ENCODE measurements at regions not wholly inside any gene's neighbourhood (a gene's known extent, or its start where the extent isn't known, plus 50 kb on each side); places are given as distances from the start of the nearest gene placed in this dataset.
"Not testable (repeated sequence)": the region's sequence is repeated elsewhere in the genome, so short reads cannot be mapped to it uniquely, and the experiment has no call there.

DNA sequence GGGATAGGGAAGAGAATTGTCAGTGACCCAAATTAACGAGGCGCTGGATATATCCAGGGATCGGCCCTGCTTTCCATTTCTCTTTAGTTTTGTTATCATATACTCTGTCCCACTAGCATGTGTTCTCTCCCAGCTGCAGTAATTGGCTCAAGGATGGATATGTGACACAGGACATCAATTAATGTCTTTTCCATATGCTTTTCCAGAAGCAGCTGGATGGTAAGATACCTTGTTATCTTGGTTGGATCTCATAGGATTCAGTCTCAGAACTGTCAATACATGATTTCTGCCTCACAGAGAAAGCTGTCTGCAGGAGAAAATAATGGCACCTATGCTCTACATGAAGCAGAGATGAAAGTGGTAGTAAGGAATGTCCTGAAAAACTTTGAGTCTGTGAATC is 157.1 kb upstream of the SPRY2 start:
- no peak for DNase-seq

GRCh38 chr13:80497439-80497838 is 156.5 kb upstream of the SPRY2 start:
- DNase-seq: no peak

DNA sequence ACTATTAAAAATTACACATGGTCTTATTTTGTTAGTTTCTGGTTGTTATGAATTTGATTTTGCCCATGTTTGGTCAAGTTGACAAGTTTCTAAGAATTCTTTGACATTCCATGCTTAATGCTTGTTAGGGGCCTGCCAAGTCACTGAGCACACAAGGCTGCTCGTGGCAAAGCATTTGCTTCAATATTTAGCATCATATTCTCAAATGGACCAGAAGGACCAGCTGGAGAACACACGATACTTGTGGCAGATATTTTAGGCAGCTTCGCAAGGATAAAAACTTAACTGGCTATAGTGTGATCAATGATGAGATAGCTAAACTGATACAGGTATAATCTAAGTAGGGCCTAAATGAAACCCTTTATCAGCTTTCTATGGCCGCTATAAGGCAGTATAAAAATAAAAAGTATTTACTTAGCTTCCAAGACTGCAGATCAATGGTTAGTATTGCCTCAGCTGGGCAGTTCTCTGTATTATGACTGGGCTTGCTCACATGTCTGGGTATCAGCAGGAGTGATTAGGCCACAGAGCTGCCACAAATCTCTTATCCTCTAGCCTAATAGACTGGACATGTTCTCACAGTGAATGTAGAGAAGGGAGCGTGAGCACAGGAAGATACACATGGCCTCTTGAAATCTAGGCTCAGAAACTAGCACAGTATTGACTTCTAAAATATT is 155.9 kb upstream of the SPRY2 start:
- no peak for DNase-seq

GRCh38 chr13:80490491-80490943 is 149.6 kb upstream of the SPRY2 start:
- DNase-seq: not testable (repeated sequence)

DNA sequence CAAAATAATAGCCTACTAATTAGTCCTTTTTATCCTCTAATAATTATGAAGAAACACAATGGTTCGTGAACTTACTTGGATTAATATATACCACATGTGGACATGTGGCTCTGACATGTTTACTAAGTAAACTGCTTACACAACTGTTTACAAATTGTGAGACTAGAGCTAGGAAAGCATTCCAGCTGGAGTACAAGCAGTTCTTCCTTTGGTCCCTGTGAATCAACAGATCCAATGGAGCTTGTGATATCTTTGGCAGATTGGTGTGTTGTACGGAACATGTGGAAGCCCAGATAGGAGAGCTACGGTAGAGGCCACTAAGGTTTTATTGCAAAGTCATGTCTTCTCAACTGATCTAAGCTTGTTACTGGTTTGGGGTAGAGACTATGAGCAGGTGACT is 145.5 kb upstream of the SPRY2 start:
- DNase-seq: no peak

- DNase-seq: no peak
Observed at GRCh38 chr13:80483157-80483556, 142.2 kb upstream of the SPRY2 start.

DNA sequence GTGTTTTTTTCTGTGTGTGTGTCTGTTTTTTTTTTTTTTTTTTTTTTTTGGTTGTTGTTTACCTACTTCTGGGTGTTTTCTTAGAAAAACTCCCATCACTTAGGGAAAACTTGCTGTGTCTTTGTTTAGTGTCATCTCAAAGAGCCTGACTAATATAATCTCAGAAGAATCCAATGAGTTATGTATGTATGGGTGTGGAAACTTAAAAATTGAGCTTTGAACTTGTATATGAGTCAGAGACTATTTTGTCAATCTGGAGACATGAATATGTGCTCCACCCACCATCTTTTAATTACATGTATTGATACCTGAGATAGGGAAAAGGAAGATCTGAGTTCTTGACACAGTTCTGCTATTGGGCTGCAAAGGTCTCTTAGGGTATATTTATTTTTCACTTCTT is 140.7 kb upstream of the SPRY2 start:
- no peak for DNase-seq

GRCh38 chr13:80477661-80478443 is 136.9 kb upstream of the SPRY2 start:
- no peak for DNase-seq

- no peak for DNase-seq
Observed at GRCh38 chr13:80476953-80477352, 136.0 kb upstream of the SPRY2 start.

- no peak for DNase-seq
Observed at GRCh38 chr13:80475718-80476117, 134.8 kb upstream of the SPRY2 start.

- no peak for DNase-seq
Observed at GRCh38 chr13:80473695-80474094, 132.8 kb upstream of the SPRY2 start.

DNA sequence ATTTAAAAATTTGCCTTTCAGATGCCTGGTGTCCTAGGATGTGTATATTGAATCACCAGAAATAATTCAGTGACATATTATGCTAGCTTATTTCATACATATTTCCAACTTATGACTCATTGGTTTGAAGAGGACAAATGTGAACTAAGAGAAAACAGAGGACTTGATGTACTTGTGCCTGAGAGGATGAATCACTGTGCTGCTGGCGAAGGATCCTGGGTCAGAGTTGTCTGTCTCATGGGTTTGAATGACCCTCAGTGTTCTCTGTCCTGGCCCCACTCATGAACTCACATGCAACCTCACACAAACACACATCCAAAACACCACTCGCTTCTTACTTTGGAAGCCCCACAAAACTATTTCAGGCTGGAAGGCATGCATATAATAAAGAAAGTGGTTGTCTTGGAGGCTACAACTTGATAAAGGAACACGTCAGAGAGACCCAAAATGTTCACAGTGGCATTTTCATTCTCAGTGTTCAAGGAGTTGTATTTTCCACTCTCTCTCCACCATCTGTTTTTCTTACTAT is 129.0 kb upstream of the SPRY2 start:
- no peak for DNase-seq

GRCh38 chr13:80469105-80469852 is 128.4 kb upstream of the SPRY2 start:
- no peak for DNase-seq

DNA sequence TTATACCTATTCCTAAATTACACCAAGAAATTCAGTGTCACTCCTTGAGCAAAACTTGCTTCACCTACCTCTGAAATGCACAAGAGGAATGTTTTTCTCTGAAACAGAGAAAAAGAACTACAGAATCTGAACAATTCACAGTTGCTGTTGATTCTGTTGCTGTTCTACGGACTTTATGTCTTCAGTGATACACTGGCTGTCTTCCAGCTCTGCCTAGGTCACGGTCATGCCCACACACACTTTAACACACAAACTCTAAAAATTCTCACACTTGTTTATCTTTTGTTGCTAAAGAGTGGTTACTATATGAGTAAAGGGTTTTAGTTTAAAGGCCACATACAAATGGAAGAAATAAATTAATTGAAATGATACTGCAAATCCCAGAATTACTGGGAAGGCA is 124.4 kb upstream of the SPRY2 start:
- no peak for DNase-seq

- DNase-seq: no peak
Observed at GRCh38 chr13:80463673-80464352, 122.9 kb upstream of the SPRY2 start.

- no peak for DNase-seq
Observed at GRCh38 chr13:80462567-80462966, 121.6 kb upstream of the SPRY2 start.

- no peak for DNase-seq
Observed at GRCh38 chr13:80462037-80462436, 121.1 kb upstream of the SPRY2 start.

DNA sequence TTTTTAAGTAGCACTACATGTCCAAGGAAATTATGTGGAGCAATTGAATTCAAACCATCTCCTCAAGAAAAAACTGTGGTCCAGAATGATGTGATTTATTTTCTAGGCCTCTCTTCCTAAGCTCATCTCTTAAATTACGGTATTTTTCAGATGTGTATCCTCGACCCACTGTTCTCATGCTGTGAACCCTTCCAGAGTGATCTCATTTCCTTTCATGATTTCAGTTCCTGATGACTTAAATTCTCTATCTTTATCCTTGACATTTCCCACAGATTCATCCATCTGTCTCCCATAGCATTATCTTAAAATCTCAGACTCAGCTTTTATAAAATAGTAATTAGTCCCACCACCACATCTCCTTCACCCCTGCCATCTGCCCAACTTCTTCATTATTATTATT is 117.6 kb upstream of the SPRY2 start:
- no peak for DNase-seq

GRCh38 chr13:80454245-80454644 is 113.3 kb upstream of the SPRY2 start:
- DNase-seq: no peak

- DNase-seq: no peak
Observed at GRCh38 chr13:80452279-80452678, 111.4 kb upstream of the SPRY2 start.

DNA sequence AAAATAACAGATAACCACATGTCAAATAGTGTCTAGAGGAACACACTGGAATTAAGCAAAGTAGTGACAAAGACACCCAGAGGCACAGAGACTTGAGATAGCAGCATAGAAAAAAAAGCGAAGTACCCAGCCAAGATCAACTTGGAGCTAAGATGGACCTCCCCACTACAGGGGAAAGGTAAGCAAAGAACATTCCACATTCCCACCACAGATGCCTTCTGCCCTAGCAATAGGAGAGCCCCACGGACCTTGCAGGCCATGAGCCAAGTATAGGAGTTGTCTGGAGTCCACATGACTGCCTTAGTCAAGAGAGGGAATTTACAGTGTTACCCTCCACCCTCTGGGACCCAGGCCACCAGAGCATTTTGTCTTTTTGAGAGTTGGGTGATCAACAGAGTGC is 110.7 kb upstream of the SPRY2 start:
- DNase-seq: no peak

- no peak for DNase-seq
Observed at GRCh38 chr13:80450386-80450785, 109.5 kb upstream of the SPRY2 start.

GRCh38 chr13:80448725-80449124 is 107.8 kb upstream of the SPRY2 start:
- DNase-seq: no peak

Data from activated gamma-delta T cell treated with Interleukin-2 at 50 U/mL for 16 hours (primary cell).